H9 (cell line): ENCODE measurements at regions not wholly inside any gene's neighbourhood (a gene's known extent, or its start where the extent isn't known, plus 50 kb on each side); places are given as distances from the start of the nearest gene placed in this dataset.

Experiments used
- DNase-seq: peaks from one replicate; pipeline ENCODE4 v3.0.0-alpha.2; 2017
- H2AFZ ChIP-seq: one replicate; pipeline ENCODE4 v1.6.1; 2013; ENCODE audit warnings: mild to moderate bottlenecking, low read length, control low read depth, moderate library complexity
- H2AK5ac ChIP-seq: 2 replicates; pipeline ENCODE4 v1.6.1; 2013; ENCODE audit warnings: low read length, control low read depth, mixed read lengths; ENCODE audit not compliant: insufficient read length
- H2BK120ac ChIP-seq: one replicate; pipeline ENCODE4 v1.6.1; 2013; ENCODE audit warnings: low read depth, mild to moderate bottlenecking, low read length, control low read depth, inconsistent platforms; ENCODE audit not compliant: poor library complexity, severe bottlenecking
- H2BK12ac ChIP-seq: 2 replicates; pipeline ENCODE4 v1.6.1; 2013; ENCODE audit warnings: low read length, control low read depth, mixed read lengths, low read depth; ENCODE audit not compliant: insufficient read length
- H2BK15ac ChIP-seq: 2 replicates; pipeline ENCODE4 v1.6.1; 2013; ENCODE audit warnings: low read depth, low read length, control low read depth
- H2BK20ac ChIP-seq: one replicate; pipeline ENCODE4 v1.6.1; 2013; ENCODE audit warnings: low read depth, mild to moderate bottlenecking, low read length, control low read depth, inconsistent platforms; ENCODE audit not compliant: poor library complexity, severe bottlenecking
- H2BK5ac ChIP-seq: 2 replicates; pipeline ENCODE4 v1.6.1; 2013; ENCODE audit warnings: low read length, control low read depth, mixed read lengths; ENCODE audit not compliant: insufficient read length
- H3K14ac ChIP-seq: 2 replicates; pipeline ENCODE4 v1.6.1; 2013; ENCODE audit warnings: low read length, control low read depth; ENCODE audit not compliant: insufficient read depth
- H3K18ac ChIP-seq: 2 replicates; pipeline ENCODE4 v1.6.1; 2013; ENCODE audit warnings: low read depth, mild to moderate bottlenecking, mixed read lengths, low read length, control low read depth; ENCODE audit not compliant: insufficient read length
- H3K23ac ChIP-seq: 2 replicates; pipeline ENCODE4 v1.6.1; 2013; ENCODE audit warnings: low read length, control low read depth, mixed read lengths, low read depth; ENCODE audit not compliant: insufficient read length
- H3K23me2 ChIP-seq: 2 replicates; pipeline ENCODE4 v1.6.1; 2013; ENCODE audit warnings: low read depth, mild to moderate bottlenecking, mixed read lengths, low read length, control low read depth; ENCODE audit not compliant: insufficient read length, poor library complexity, severe bottlenecking
- H3K27ac ChIP-seq: 2 replicates; pipeline ENCODE4 v1.5.1; 2013; ENCODE audit warnings: low read length, control low read depth, mixed read lengths, low read depth; ENCODE audit not compliant: insufficient read length
- H3K27me3 ChIP-seq: 2 replicates; pipeline ENCODE4 v1.6.1; 2013; ENCODE audit warnings: low read length, control low read depth, inconsistent platforms; ENCODE audit not compliant: insufficient read depth
- H3K4ac ChIP-seq: 2 replicates; pipeline ENCODE4 v1.6.1; 2013; ENCODE audit warnings: low read depth, mild to moderate bottlenecking, control low read depth, inconsistent platforms, low read length, moderate library complexity
- H3K4me1 ChIP-seq: 2 replicates; pipeline ENCODE4 v1.6.1; 2013; ENCODE audit warnings: low read length, control low read depth, inconsistent platforms; ENCODE audit not compliant: insufficient read depth
- H3K4me2 ChIP-seq: 2 replicates; pipeline ENCODE4 v1.6.1; 2013; ENCODE audit warnings: low read length, control low read depth, mixed read lengths; ENCODE audit not compliant: insufficient read length, insufficient read depth
- H3K56ac ChIP-seq: 2 replicates; pipeline ENCODE4 v1.6.1; 2013; ENCODE audit warnings: low read depth, mild to moderate bottlenecking, mixed read lengths, low read length, control low read depth; ENCODE audit not compliant: insufficient read length
- H3K79me1 ChIP-seq: 2 replicates; pipeline ENCODE4 v1.6.1; 2013; ENCODE audit warnings: low read depth, mild to moderate bottlenecking, moderate library complexity, low read length, control low read depth, inconsistent platforms; ENCODE audit not compliant: insufficient read depth, poor library complexity, severe bottlenecking
- H3K79me2 ChIP-seq: 2 replicates; pipeline ENCODE4 v1.6.1; 2013; ENCODE audit warnings: low read length, control low read depth, inconsistent platforms; ENCODE audit not compliant: insufficient read depth
- H3K9ac ChIP-seq: 2 replicates; pipeline ENCODE4 v1.6.1; 2013; ENCODE audit warnings: low read length, control low read depth, mixed read lengths; ENCODE audit not compliant: insufficient read length; ENCODE audit errors: extremely low read depth
- H3K9me3 ChIP-seq: one replicate; pipeline ENCODE4 v1.6.1; 2013; ENCODE audit warnings: low read depth, low read length, inconsistent platforms; ENCODE audit not compliant: control insufficient read depth
- H3T11ph ChIP-seq: one replicate; pipeline ENCODE4 v1.6.1; 2013; ENCODE audit warnings: mild to moderate bottlenecking, low read length, control low read depth, inconsistent platforms
- H4K20me1 ChIP-seq: one replicate; pipeline ENCODE4 v1.6.1; 2013; ENCODE audit not compliant: control insufficient read depth, insufficient read length, insufficient read depth
- H4K5ac ChIP-seq: 2 replicates; pipeline ENCODE4 v1.6.1; 2013; ENCODE audit warnings: low read depth, mild to moderate bottlenecking, mixed read lengths, low read length, control low read depth; ENCODE audit not compliant: insufficient read length
- H4K8ac ChIP-seq: replicated peaks from 2 replicates; pipeline ENCODE4 v1.6.1; 2013; ENCODE audit warnings: low read length, control low read depth, mixed read lengths, low read depth; ENCODE audit not compliant: insufficient read length
- H4K91ac ChIP-seq: 2 replicates; pipeline ENCODE4 v1.6.1; 2013; ENCODE audit warnings: low read depth, mild to moderate bottlenecking, moderate library complexity, mixed read lengths, low read length, control low read depth; ENCODE audit not compliant: insufficient read length
- H3K27ac Mint-ChIP-seq, 3 experiments: 2 replicates in 2 of 3; 3 replicates in 1 of 3; pipeline ENCODE4 v1.8.0; 2020 to 2021; ENCODE audit warnings: mixed read lengths in 3 of 3, mild to moderate bottlenecking in 1 of 3, moderate library complexity in 1 of 3
- H3K27me3 Mint-ChIP-seq: 2 replicates; pipeline ENCODE4 v1.8.0; 2021; ENCODE audit warnings: low read depth, mild to moderate bottlenecking, moderate library complexity, mixed read lengths
- H3K36me3 Mint-ChIP-seq, 3 experiments: 2 replicates in 2 of 3; 3 replicates in 1 of 3; pipeline ENCODE4 v1.8.0; 2020 to 2021; ENCODE audit warnings: low read depth in 3 of 3, mixed read lengths in 3 of 3; ENCODE audit not compliant: insufficient read depth in 1 of 3
- H3K4me1 Mint-ChIP-seq, 2 experiments: 2 replicates each; pipeline ENCODE4 v1.8.0; 2020; ENCODE audit warnings: mixed read lengths in 2 of 2
- H3K4me3 Mint-ChIP-seq, 2 experiments: 2 replicates in 1 of 2; 3 replicates in 1 of 2; pipeline ENCODE4 v1.8.0; 2020 to 2021; ENCODE audit warnings: mild to moderate bottlenecking in 2 of 2, mixed read lengths in 2 of 2, moderate library complexity in 1 of 2
- H3K9me3 Mint-ChIP-seq, 2 experiments: 2 replicates in 1 of 2; 3 replicates in 1 of 2; pipeline ENCODE4 v1.8.0; 2020; ENCODE audit warnings: mild to moderate bottlenecking in 2 of 2, mixed read lengths in 2 of 2, moderate library complexity in 1 of 2
- WGBS: extraction: QIAGEN DNeasy Blood & Tissue Kit; methylation state at CpG from one replicate; pipeline ENCODE4 v1.1.7; 2013; ENCODE audit warnings: missing lambda C conversion rate, low lambda C conversion rate, mixed read lengths; ENCODE audit not compliant: insufficient read length; ENCODE audit errors: extremely low coverage; 5-methylcytosine and 5-hydroxymethylcytosine counted together
- TF ChIP-seq, protein P1 (sequence below): fragments of 200-600 bp; sonication (generic); conservative IDR thresholded peaks from 3 replicates; pipeline ENCODE4 v1.8.0; 2021; ENCODE audit warnings: antibody characterized with exemption, mild to moderate bottlenecking

DNA sequence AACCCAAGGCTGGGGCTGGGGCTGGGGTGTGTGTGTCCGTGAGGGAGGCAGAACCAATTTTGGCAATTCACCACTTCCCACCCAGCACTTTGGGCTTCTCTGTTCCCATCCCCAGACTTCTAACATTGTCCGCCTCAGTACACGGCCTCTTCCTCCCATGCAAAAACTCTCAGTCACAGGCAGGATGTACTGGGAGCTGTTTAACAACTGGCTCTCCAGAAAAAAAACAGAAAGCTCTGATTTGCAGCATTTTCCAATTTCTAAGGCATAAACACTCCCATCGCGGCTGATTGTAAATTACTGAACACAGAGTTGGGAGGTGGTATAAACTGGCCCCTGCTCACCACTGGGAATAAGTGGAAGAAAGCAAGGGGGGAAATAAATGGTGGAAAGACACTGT, 73.1 kb upstream of the MAP4K3 start:
- Histone ChIP-seq H3K56ac (no peak overlapping the region), H3K23ac (no peak overlapping the region), H2BK20ac (no peak overlapping the region), H3K18ac (no peak overlapping the region), H4K8ac (no peak overlapping the region), H2AK5ac (no peak overlapping the region), H3K23me2 (no peaks in the 10 kb centered on the region), H2BK12ac (no peak overlapping the region), H3K4ac (no peak overlapping the region), H4K91ac (no peak overlapping the region), H4K20me1 (no peaks in the 10 kb centered on the region), H3K27ac (no peak overlapping the region), H3K4me1 (peaks cover 2% of the 10 kb centered on the region; the same call in 1 of the 2 replicates), H3K4me2 (no peak overlapping the region), H3T11ph (no peak overlapping the region), H3K9ac (no peak overlapping the region), H3K9me3 (no peaks in the 10 kb centered on the region), H2BK5ac (no peak overlapping the region), H3K79me2 (no peaks in the 10 kb centered on the region), H3K14ac (no peak overlapping the region), H2BK120ac (no peak overlapping the region), H3K27me3 (no peaks in the 10 kb centered on the region), H3K79me1 (no peaks in the 10 kb centered on the region), H2AFZ (no peak overlapping the region), H2BK15ac (no peak overlapping the region), H4K5ac (no peak overlapping the region)
- H3K9me3 Mint-ChIP-seq = no peaks in the 10 kb centered on the region; a peak in 1 of 5 replicates
- no CpG with 5 or more reads among the region's 5 CpGs for whole genome bisulfite sequencing
- TF ChIP-seq, protein P1, sequence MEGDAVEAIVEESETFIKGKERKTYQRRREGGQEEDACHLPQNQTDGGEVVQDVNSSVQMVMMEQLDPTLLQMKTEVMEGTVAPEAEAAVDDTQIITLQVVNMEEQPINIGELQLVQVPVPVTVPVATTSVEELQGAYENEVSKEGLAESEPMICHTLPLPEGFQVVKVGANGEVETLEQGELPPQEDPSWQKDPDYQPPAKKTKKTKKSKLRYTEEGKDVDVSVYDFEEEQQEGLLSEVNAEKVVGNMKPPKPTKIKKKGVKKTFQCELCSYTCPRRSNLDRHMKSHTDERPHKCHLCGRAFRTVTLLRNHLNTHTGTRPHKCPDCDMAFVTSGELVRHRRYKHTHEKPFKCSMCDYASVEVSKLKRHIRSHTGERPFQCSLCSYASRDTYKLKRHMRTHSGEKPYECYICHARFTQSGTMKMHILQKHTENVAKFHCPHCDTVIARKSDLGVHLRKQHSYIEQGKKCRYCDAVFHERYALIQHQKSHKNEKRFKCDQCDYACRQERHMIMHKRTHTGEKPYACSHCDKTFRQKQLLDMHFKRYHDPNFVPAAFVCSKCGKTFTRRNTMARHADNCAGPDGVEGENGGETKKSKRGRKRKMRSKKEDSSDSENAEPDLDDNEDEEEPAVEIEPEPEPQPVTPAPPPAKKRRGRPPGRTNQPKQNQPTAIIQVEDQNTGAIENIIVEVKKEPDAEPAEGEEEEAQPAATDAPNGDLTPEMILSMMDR = no peak
- H3K27ac Mint-ChIP-seq = no peak overlapping the region
- H3K4me1 Mint-ChIP-seq = peaks cover 30 to 32% of the 10 kb centered on the region in 2 experiments
- H3K27me3 Mint-ChIP-seq = no peaks in the 10 kb centered on the region; the same call in 1 of the 2 replicates
- H3K36me3 Mint-ChIP-seq = peaks cover 0 to 7% (median 0%) of the 10 kb centered on the region in 3 experiments; a peak in 1 of 7 replicates
- no peak for DNase-seq
- no peak overlapping the region for H3K4me3 Mint-ChIP-seq
